Muscle layer of colon (tissue), 2 donors: ENCODE measurements at regions not wholly inside any gene's neighbourhood (a gene's known extent, or its start where the extent isn't known, plus 50 kb on each side); places are given as distances from the start of the nearest gene placed in this dataset.

Experiments used
- H3K27ac ChIP-seq: one replicate; pipeline ENCODE4 v1.7.0; 2013; ENCODE audit warnings: low read depth, mild to moderate bottlenecking, low read length, moderate library complexity
- H3K27me3 ChIP-seq, 2 donors: one replicate each; pipeline ENCODE4 v1.7.0; 2013; ENCODE audit warnings: low read length in 2 of 2, mild to moderate bottlenecking in 2 of 2; ENCODE audit not compliant: insufficient read depth in 2 of 2, control insufficient read depth in 1 of 2
- H3K36me3 ChIP-seq: one replicate; pipeline ENCODE4 v1.7.0; 2013; ENCODE audit warnings: mild to moderate bottlenecking, low read length; ENCODE audit not compliant: insufficient read depth
- H3K4me1 ChIP-seq: one replicate; pipeline ENCODE4 v1.7.0; 2013; ENCODE audit warnings: mild to moderate bottlenecking, low read length; ENCODE audit not compliant: insufficient read depth
- H3K4me3 ChIP-seq, 2 donors: one replicate each; pipeline ENCODE4 v1.7.0; 2013; ENCODE audit warnings: low read length in 2 of 2, low read depth in 1 of 2, mild to moderate bottlenecking in 1 of 2, moderate library complexity in 1 of 2
- H3K9ac ChIP-seq: one replicate; pipeline ENCODE4 v1.7.0; 2013; ENCODE audit warnings: low read length
- H3K9me3 ChIP-seq: one replicate; pipeline ENCODE4 v1.7.0; 2013; ENCODE audit warnings: mild to moderate bottlenecking, low read length
- donor health status: abdominal sarcoma.
- donor health status: Adenocarcinoma of cecum.

DNA sequence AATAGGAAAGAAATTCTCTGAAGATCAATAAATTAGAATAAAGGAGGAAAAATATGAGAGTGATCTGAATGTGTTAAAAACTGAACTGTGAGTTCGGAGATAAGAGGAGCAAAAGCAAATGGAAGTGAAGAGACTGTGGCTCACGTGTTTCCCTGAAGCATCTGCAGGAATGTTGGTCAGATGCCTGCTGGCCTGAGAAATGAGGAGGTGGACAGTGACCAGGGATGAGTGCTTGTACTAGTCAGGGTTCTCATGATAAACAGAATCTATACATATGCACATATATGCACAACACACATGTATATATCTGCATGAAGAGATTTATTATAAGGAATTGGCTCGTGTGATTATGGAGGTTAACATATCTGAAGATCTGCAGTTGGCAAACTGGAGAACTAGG is 103.4 kb upstream of the TIAM1 start:
- no peak overlapping the region for H3K4me3 ChIP-seq
- no peaks in the 10 kb centered on the region for H3K36me3 ChIP-seq
- no peak overlapping the region for H3K9ac ChIP-seq
- no peak overlapping the region for H3K27ac ChIP-seq
- no peaks in the 10 kb centered on the region for H3K4me1 ChIP-seq
- H3K27me3 ChIP-seq = no peaks in the 10 kb centered on the region
- no peaks in the 10 kb centered on the region for H3K9me3 ChIP-seq

- no peaks in the 10 kb centered on the region for H3K36me3 ChIP-seq
- peaks cover 3% of the 10 kb centered on the region for H3K9me3 ChIP-seq
- no peaks in the 10 kb centered on the region for H3K4me1 ChIP-seq
- no peak overlapping the region for H3K9ac ChIP-seq
- H3K27ac ChIP-seq = no peak overlapping the region
- H3K4me3 ChIP-seq = no peak overlapping the region
- H3K27me3 ChIP-seq = no peaks in the 10 kb centered on the region
These were observed 102.3 kb upstream of the TIAM1 start for GRCh38 chr21:31446226-31446855.

GRCh38 chr21:31445137-31445536 is 101.1 kb upstream of the TIAM1 start:
- Histone ChIP-seq H3K36me3 (no peaks in the 10 kb centered on the region), H3K4me1 (no peaks in the 10 kb centered on the region), H3K4me3 (no peak overlapping the region), H3K9ac (no peak overlapping the region), H3K27ac (no peak overlapping the region), H3K9me3 (peaks cover 5% of the 10 kb centered on the region), H3K27me3 (no peaks in the 10 kb centered on the region)

DNA sequence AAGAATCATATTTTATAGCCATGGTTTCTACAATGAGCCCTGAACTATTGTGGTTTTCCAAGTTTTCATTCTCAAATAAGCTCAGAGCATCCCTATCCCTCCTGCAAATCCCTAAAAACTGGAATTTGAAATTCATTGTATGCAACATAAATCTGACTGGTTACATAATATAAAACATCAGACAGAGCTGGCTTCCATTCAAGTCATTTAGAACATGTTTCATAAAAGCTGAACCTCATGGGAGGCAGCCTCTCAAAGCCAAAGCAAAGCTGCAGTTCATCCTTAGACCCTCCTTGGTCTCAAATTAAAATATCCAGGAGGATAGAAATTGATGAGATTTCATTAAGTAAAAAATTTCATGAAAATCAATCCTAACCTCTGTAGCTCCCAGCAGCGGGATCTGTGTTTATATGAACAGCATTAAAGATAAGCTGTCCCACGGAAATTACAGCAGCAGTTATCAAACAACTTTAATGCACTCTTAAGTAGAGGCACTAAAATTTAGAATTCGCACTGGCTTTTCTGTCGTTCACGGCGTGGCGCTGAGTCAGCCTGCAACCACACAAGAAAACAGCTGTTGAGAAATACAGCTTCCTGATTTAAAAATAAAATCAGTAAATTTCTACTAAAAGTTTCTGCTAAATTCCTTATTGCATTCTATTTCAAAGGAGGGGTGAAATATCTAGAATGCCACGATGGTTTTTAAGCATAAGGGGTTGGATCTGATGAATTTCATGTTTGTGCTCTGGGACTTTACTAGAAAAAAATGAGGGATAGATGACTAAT is 99.9 kb upstream of the TIAM1 start:
- Histone ChIP-seq H3K4me3 (no peak overlapping the region), H3K27ac (no peak overlapping the region), H3K4me1 (no peaks in the 10 kb centered on the region), H3K27me3 (no peaks in the 10 kb centered on the region), H3K9ac (no peak overlapping the region), H3K9me3 (peaks cover 5% of the 10 kb centered on the region), H3K36me3 (no peaks in the 10 kb centered on the region)

DNA sequence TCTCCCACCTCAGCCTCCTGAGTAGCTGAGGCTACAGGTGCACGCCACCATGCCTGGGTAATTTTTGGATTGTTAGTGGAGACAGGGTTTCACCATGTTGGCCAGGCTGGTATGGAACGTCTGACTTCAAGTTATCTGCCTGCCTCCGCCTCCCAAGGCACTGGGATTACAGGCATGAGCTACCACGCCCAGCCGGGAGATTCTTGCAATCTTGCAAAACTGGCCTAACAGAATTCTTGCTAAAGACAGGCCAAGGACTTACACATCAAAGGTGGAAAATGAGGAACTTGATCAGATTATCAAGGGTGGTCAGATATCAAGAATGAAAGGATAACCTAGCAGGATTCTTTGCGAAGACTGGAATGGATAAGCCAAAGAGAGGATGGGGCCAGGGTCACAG is 98.3 kb upstream of the TIAM1 start:
- no peaks in the 10 kb centered on the region for H3K4me1 ChIP-seq
- H3K36me3 ChIP-seq = no peaks in the 10 kb centered on the region
- H3K9ac ChIP-seq = no peak overlapping the region
- peaks cover 5% of the 10 kb centered on the region for H3K9me3 ChIP-seq
- no peak overlapping the region for H3K4me3 ChIP-seq
- H3K27me3 ChIP-seq = no peaks in the 10 kb centered on the region
- no peak overlapping the region for H3K27ac ChIP-seq

DNA sequence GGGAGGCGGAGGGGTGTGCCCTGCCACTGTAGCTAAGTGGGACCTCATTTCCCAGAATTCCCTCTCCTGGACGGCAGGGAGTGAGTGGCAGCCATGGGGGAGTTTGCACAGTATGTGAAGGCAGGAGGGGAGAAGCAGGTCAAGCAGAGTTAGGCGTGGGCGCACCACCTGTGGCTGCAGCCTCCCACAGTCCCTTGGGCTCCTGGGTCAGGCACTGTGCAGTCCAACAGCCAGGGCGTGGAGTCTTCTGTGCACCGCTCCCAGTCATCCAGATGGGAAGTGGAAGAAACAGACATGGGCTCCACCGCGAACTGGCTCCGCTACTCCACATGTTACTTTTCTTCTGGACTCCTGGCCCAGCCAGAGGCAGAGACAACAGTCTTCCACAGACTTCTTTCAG is 85.4 kb upstream of the TIAM1 start:
- Histone ChIP-seq H3K9me3 (no peaks in the 10 kb centered on the region), H3K36me3 (no peaks in the 10 kb centered on the region), H3K27me3 (no peaks in the 10 kb centered on the region), H3K9ac (no peak overlapping the region), H3K4me3 (no peak overlapping the region), H3K27ac (no peak overlapping the region), H3K4me1 (no peaks in the 10 kb centered on the region)

- Histone ChIP-seq H3K4me1 (no peaks in the 10 kb centered on the region), H3K9ac (no peak overlapping the region), H3K27me3 (no peaks in the 10 kb centered on the region), H3K9me3 (no peaks in the 10 kb centered on the region), H3K36me3 (no peaks in the 10 kb centered on the region), H3K4me3 (no peak overlapping the region), H3K27ac (no peak overlapping the region)
These were observed 82.3 kb upstream of the TIAM1 start for GRCh38 chr21:31426235-31426797.

GRCh38 chr21:31425138-31425537 is 81.1 kb upstream of the TIAM1 start:
- Histone ChIP-seq H3K4me3 (no peak overlapping the region), H3K36me3 (no peaks in the 10 kb centered on the region), H3K9ac (no peak overlapping the region), H3K4me1 (no peaks in the 10 kb centered on the region), H3K27ac (no peak overlapping the region), H3K9me3 (no peaks in the 10 kb centered on the region), H3K27me3 (no peaks in the 10 kb centered on the region)

DNA sequence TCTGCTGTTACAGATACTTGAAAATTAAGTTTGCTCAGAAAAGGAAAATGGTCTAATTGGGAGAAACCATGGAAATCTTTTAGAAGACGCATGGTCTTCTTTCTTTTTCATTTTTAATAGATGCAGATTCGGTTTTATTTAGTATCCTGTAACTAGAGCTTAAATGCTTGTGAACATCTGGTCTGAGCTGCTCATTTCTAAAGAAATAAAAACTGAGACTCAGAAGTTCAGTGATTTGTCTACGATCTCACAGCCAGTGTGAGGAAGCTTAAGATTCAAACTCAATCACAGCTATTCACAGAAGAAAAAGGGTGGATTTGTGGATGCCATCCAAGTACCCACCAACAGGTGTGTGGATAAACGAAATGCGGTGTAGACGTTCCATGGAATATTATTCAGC is 80.0 kb upstream of the TIAM1 start:
- H3K4me1 ChIP-seq = no peaks in the 10 kb centered on the region
- no peaks in the 10 kb centered on the region for H3K27me3 ChIP-seq

DNA sequence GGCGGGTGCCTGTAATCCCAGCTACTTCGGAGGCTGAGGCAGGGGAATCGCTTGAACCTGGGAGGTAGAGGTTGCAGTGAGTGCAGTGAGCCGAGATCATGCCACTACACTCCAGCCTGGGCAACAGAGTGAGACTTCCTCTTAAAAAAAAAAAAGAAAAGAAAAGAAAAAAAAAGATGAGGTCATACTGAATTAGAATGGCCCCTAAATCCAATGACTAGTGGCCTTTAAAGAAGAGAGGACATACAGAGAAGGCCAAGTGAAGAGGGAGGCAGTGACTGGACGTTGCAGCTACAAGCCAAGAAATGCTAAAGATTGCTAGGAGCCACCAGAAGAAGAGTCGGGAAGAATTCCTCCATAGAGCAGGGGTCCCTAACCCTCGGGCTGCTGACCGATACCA is 76.9 kb upstream of the TIAM1 start:
- Histone ChIP-seq H3K4me3 (no peak overlapping the region), H3K9me3 (no peaks in the 10 kb centered on the region), H3K9ac (no peak overlapping the region), H3K27ac (no peak overlapping the region), H3K27me3 (no peaks in the 10 kb centered on the region), H3K36me3 (no peaks in the 10 kb centered on the region), H3K4me1 (no peaks in the 10 kb centered on the region)

More for the DNA sequence above, 80.0 kb upstream of the TIAM1 start:
- no peak overlapping the region for H3K27ac ChIP-seq
- H3K9me3 ChIP-seq = no peaks in the 10 kb centered on the region
- H3K9ac ChIP-seq = no peak overlapping the region
- H3K36me3 ChIP-seq = no peaks in the 10 kb centered on the region
- H3K4me3 ChIP-seq = no peak overlapping the region

DNA sequence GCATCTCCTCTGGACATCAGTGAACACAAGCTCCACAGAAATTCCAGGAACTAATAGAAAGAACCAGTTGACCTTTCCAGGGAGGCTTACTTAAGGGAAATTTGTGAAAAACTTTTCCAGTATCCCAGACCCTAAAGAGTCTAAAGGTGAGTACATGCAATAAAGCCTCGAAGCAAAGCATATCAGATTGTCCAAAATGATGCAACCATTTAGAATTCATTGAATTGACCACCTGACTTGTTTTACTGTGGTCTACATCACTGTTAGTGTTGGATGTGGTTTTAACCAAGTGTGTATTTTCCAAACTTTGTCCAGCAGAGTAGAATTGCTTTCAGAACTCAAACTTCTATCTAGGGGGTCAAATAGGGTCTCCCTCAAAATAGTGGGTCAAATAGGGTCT is 76.3 kb upstream of the TIAM1 start:
- Histone ChIP-seq H3K27me3 (no peaks in the 10 kb centered on the region), H3K4me1 (no peaks in the 10 kb centered on the region), H3K27ac (no peak overlapping the region), H3K36me3 (no peaks in the 10 kb centered on the region), H3K4me3 (no peak overlapping the region), H3K9me3 (no peaks in the 10 kb centered on the region), H3K9ac (no peak overlapping the region)
